ENCODE measurements at regions not wholly inside any gene's neighbourhood (a gene's known extent, or its start where the extent isn't known, plus 50 kb on each side); places are given as distances from the start of the nearest gene placed in this dataset.

DNA sequence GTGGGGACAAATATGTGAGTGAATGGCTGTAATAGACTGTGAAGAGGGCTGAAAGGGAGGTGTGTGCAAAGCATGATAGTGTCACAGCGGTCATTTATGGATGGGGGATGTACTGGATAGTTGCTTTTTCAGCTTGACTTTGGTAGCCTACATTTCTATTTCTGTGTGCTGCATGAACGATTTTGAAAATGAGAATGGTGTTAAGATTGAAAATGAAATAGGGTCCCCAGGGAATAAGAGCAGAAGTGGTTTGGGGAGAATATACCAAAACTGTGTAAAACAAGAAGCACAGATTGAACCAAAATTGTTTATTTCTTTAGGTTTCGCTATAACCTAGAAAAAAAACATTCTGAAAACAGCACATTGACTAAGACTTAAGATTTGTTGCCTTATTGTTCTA, 58.8 kb upstream of the CLNK start:
- TF ChIP-seq EP300 (IDR thresholded peaks at IDR 0.05), result no peak
- TF ChIP-seq, protein P1, sequence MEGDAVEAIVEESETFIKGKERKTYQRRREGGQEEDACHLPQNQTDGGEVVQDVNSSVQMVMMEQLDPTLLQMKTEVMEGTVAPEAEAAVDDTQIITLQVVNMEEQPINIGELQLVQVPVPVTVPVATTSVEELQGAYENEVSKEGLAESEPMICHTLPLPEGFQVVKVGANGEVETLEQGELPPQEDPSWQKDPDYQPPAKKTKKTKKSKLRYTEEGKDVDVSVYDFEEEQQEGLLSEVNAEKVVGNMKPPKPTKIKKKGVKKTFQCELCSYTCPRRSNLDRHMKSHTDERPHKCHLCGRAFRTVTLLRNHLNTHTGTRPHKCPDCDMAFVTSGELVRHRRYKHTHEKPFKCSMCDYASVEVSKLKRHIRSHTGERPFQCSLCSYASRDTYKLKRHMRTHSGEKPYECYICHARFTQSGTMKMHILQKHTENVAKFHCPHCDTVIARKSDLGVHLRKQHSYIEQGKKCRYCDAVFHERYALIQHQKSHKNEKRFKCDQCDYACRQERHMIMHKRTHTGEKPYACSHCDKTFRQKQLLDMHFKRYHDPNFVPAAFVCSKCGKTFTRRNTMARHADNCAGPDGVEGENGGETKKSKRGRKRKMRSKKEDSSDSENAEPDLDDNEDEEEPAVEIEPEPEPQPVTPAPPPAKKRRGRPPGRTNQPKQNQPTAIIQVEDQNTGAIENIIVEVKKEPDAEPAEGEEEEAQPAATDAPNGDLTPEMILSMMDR (IDR thresholded peaks at IDR 0.05), result no peak

All from upper lobe of left lung (tissue), 4 donors.